Mesothelial cell of epicardium (in vitro differentiated cells): ENCODE measurements at regions not wholly inside any gene's neighbourhood (a gene's known extent, or its start where the extent isn't known, plus 50 kb on each side); places are given as distances from the start of the nearest gene placed in this dataset.

Source experiments
- DNase-seq, 2 experiments: peaks; one replicate each; pipeline ENCODE4 v3.0.0; 2021; ENCODE audit warnings: low spot score in 2 of 2; ENCODE audit not compliant: unreplicated experiment in 2 of 2
- H3K27ac Mint-ChIP-seq: 2 replicates; pipeline ENCODE4 v1.8.0; 2021; ENCODE audit warnings: mixed read lengths
- H3K27me3 Mint-ChIP-seq: 2 replicates; pipeline ENCODE4 v1.8.0; 2021; ENCODE audit warnings: low read depth, mixed read lengths
- H3K36me3 Mint-ChIP-seq: 2 replicates; pipeline ENCODE4 v1.8.0; 2021; ENCODE audit warnings: mixed read lengths
- H3K4me1 Mint-ChIP-seq: 2 replicates; pipeline ENCODE4 v1.8.0; 2021; ENCODE audit warnings: mixed read lengths
- H3K4me3 Mint-ChIP-seq: 2 replicates; pipeline ENCODE4 v1.8.0; 2021; ENCODE audit warnings: mild to moderate bottlenecking, moderate library complexity, mixed read lengths
- H3K9me3 Mint-ChIP-seq: 2 replicates; pipeline ENCODE4 v1.8.0; 2021; ENCODE audit warnings: mixed read lengths
- CTCF ChIP-seq: fragments of 200-600 bp; sonication (generic); IDR thresholded peaks from one replicate; pipeline ENCODE4 v1.5.0; 2021; ENCODE audit warnings: antibody characterized with exemption; ENCODE audit not compliant: unreplicated experiment

- DNase-seq, result no peak
- Mint-ChIP-seq H3K27me3 (peaks cover 2% of the 10 kb centered on the region), H3K4me3 (no peak overlapping the region), H3K27ac (no peak overlapping the region), H3K4me1 (peaks cover 4% of the 10 kb centered on the region), H3K36me3 (no peaks in the 10 kb centered on the region), H3K9me3 (peaks cover 7% of the 10 kb centered on the region)
- no peak for TF ChIP-seq CTCF
These were observed 271.2 kb upstream of the NAV3 start for GRCh38 chr12:77559400-77560074.

GRCh38 chr12:77555074-77555473 is 275.6 kb upstream of the NAV3 start:
- Mint-ChIP-seq H3K4me3 (no peak overlapping the region), H3K27ac (no peak overlapping the region), H3K4me1 (peaks cover 4% of the 10 kb centered on the region), H3K27me3 (peaks cover 6% of the 10 kb centered on the region), H3K9me3 (peaks cover 7% of the 10 kb centered on the region), H3K36me3 (no peaks in the 10 kb centered on the region)
- no peak for TF ChIP-seq CTCF
- DNase-seq, result no peak

- TF ChIP-seq CTCF, result no peak
- Mint-ChIP-seq H3K9me3 (peaks cover 4% of the 10 kb centered on the region), H3K4me1 (peaks cover 4% of the 10 kb centered on the region), H3K27ac (no peak overlapping the region), H3K4me3 (no peak overlapping the region), H3K36me3 (no peaks in the 10 kb centered on the region), H3K27me3 (peaks cover 11% of the 10 kb centered on the region)
- no peak for DNase-seq
These were observed 276.6 kb upstream of the NAV3 start for GRCh38 chr12:77553976-77554619.

- no peaks in the 10 kb centered on the region for H3K4me1 Mint-ChIP-seq
- peaks cover 9% of the 10 kb centered on the region for H3K27me3 Mint-ChIP-seq
- no peaks in the 10 kb centered on the region for H3K36me3 Mint-ChIP-seq
- H3K4me3 Mint-ChIP-seq, result no peak overlapping the region
- peaks cover 1% of the 10 kb centered on the region for H3K9me3 Mint-ChIP-seq
- no peak for TF ChIP-seq CTCF
- no peak for DNase-seq
- no peak overlapping the region for H3K27ac Mint-ChIP-seq
These were observed 281.1 kb upstream of the NAV3 start for GRCh38 chr12:77549383-77550128.

GRCh38 chr12:77548797-77549196 is 281.9 kb upstream of the NAV3 start:
- TF ChIP-seq CTCF, result no peak
- Mint-ChIP-seq H3K9me3 (peaks cover 9% of the 10 kb centered on the region), H3K27ac (no peak overlapping the region), H3K4me3 (no peak overlapping the region), H3K36me3 (no peaks in the 10 kb centered on the region), H3K27me3 (peaks cover 7% of the 10 kb centered on the region), H3K4me1 (no peaks in the 10 kb centered on the region)
- no peak for DNase-seq
